Ovary (tissue), 3 donors: ENCODE measurements at regions not wholly inside any gene's neighbourhood (a gene's known extent, or its start where the extent isn't known, plus 50 kb on each side); places are given as distances from the start of the nearest gene placed in this dataset.

Experiments
- CTCF ChIP-seq, 3 donors: fragments of 450-650 bp in 2 of 3; fragments of 200-600 bp in 1 of 3; IDR thresholded peaks; one replicate each; pipeline versions ENCODE4 v1.5.1 to v1.8.0; 2016 to 2022; ENCODE audit warnings: antibody characterized with exemption in 3 of 3, mild to moderate bottlenecking in 1 of 3
- EP300 ChIP-seq: sonication (generic); formaldehyde crosslinking; IDR thresholded peaks from one replicate; pipeline ENCODE4 v1.6.1; 2017; ENCODE audit warnings: antibody characterized with exemption
- POLR2A ChIP-seq: fragments of 450-650 bp; IDR thresholded peaks from one replicate; pipeline ENCODE4 v1.6.1; 2017; ENCODE audit warnings: antibody characterized with exemption, mild to moderate bottlenecking, moderate library complexity
- donor health status: DM: no; HTN: no; CAD: no.

DNA sequence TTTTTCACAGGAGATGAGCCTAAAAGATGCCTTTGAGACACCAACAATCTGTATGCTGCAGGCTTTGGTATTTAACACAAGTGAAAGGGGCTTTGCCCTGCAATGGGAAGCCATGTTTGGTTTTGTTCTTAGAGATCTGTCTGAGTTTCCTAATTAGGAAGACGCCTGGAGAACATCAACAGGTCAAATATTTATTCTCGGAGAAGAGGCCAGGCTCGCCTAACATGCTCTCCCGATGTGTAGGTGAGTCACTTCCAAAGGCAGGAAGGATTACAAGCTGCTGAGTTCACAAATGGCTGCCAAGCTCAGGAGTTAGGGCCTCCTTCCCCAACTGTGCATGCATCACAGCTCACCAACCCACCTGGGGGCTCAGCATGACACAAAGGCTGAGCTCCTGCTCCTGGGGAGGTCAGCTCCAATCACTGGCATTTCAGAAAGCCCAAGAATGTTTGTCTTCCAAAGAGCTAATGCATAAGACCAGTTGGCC, 119.5 kb upstream of the PRICKLE2 start:
- TF ChIP-seq CTCF (IDR thresholded peaks at IDR 0.05) (no peak), EP300 (no peak), POLR2A (no peak)
